Thyroid gland (tissue), 4 donors: ENCODE measurements at regions not wholly inside any gene's neighbourhood (a gene's known extent, or its start where the extent isn't known, plus 50 kb on each side); places are given as distances from the start of the nearest gene placed in this dataset.

Experiments used
- CTCF ChIP-seq, 6 experiments: fragments of 200-600 bp in 3 of 6; fragments of 450-650 bp in 3 of 6; sonication (generic) in 3 of 6; IDR thresholded peaks; one replicate each; pipeline ENCODE4 v1.5.1; 2016 to 2019; ENCODE audit warnings: antibody characterized with exemption in 6 of 6, mild to moderate bottlenecking in 2 of 6, inconsistent platforms in 1 of 6, moderate library complexity in 1 of 6
- POLR2A ChIP-seq, 2 donors: fragments of 450-650 bp; IDR thresholded peaks; one replicate each; pipeline ENCODE4 v1.6.1; 2017; ENCODE audit warnings: antibody characterized with exemption in 2 of 2, mild to moderate bottlenecking in 2 of 2, moderate library complexity in 1 of 2

DNA sequence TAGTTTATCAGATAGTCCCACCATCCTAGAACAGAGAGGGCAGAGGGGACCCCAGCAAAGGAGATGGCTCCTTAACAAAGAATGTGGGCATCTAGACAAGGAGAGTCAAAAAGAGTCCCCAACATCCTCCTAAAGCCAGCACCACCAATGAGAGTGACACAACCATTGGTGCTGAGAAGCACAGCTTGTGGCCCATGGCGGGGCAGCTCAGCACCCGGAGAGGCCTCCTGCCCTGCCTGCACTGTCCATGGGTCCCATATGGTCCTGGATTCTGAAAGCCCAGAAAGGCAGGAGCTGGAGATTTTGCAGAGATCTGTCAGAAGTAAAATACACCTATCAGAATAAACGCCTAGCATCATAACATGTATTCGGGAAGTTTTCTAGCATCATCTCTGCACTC is 311.8 kb upstream of the ZNF32 start:
- TF ChIP-seq CTCF (IDR thresholded peaks at IDR 0.05) (no peak), POLR2A (IDR thresholded peaks at IDR 0.05) (no peak)
